Stomach (tissue), 4 donors: ENCODE measurements at regions not wholly inside any gene's neighbourhood (a gene's known extent, or its start where the extent isn't known, plus 50 kb on each side); places are given as distances from the start of the nearest gene placed in this dataset.

Experiments used
- CTCF ChIP-seq, 7 experiments: fragments of 450-650 bp in 4 of 7; fragments of 200-600 bp in 3 of 7; sonication (generic) in 3 of 7; IDR thresholded peaks; one replicate each; pipeline ENCODE4 v1.5.1; 2016 to 2019; ENCODE audit warnings: antibody characterized with exemption in 7 of 7, control low read depth in 2 of 7, mild to moderate bottlenecking in 1 of 7
- POLR2AphosphoS5 ChIP-seq, 3 donors: sonication (generic); formaldehyde crosslinking; IDR thresholded peaks; one replicate each; pipeline ENCODE4 v1.6.1; 2016; ENCODE audit warnings: antibody characterized with exemption in 3 of 3

- TF ChIP-seq CTCF (IDR thresholded peaks at IDR 0.05) = no peak
- no peak for TF ChIP-seq POLR2AphosphoS5 (IDR thresholded peaks at IDR 0.05)
Observed at GRCh38 chr4:159042868-159043267, 60.0 kb upstream of the RAPGEF2 start.
